Neural cell (in vitro differentiated cells): ENCODE measurements at regions not wholly inside any gene's neighbourhood (a gene's known extent, or its start where the extent isn't known, plus 50 kb on each side); places are given as distances from the start of the nearest gene placed in this dataset.

ENCODE experiments used
- EP300 ChIP-seq: fragments of 450-650 bp; conservative IDR thresholded peaks from 2 replicates; pipeline ENCODE4 v1.6.1; 2014; ENCODE audit warnings: antibody characterized with exemption, mild to moderate bottlenecking, moderate library complexity; ENCODE audit not compliant: poor library complexity, severe bottlenecking
- EZH2 ChIP-seq: fragments of 200-600, 300-800 bp; shearing (Covaris generic), sonication (generic); IDR thresholded peaks from 2 replicates; pipeline ENCODE4 v1.6.1; 2014; ENCODE audit warnings: antibody characterized with exemption, low read length, borderline replicate concordance, mild to moderate bottlenecking; ENCODE audit not compliant: insufficient read depth, poor library complexity, severe bottlenecking
- MXI1 ChIP-seq: fragments of 450-650 bp; conservative IDR thresholded peaks from 2 replicates; pipeline ENCODE4 v1.6.1; 2014; ENCODE audit warnings: antibody characterized with exemption, mild to moderate bottlenecking; ENCODE audit not compliant: poor library complexity, severe bottlenecking
- POLR2AphosphoS5 ChIP-seq: IDR thresholded peaks from 2 replicates; pipeline ENCODE4 v1.6.1; 2012
- RAD21 ChIP-seq: fragments of 450-650 bp; conservative IDR thresholded peaks from 2 replicates; pipeline ENCODE4 v1.6.1; 2014; ENCODE audit warnings: antibody characterized with exemption, mild to moderate bottlenecking, moderate library complexity
- SMC3 ChIP-seq: fragments of 450-650 bp; conservative IDR thresholded peaks from 2 replicates; pipeline ENCODE4 v1.6.1; 2014; ENCODE audit warnings: antibody characterized with exemption, mild to moderate bottlenecking, moderate library complexity; ENCODE audit not compliant: poor library complexity
- TAF1 ChIP-seq: IDR thresholded peaks from 2 replicates; pipeline ENCODE4 v1.6.1; 2012; ENCODE audit warnings: low read depth
- TF ChIP-seq, protein P1 (sequence below): fragments of 450-650 bp; IDR thresholded peaks from 2 replicates; pipeline ENCODE4 v1.5.1; 2014; ENCODE audit warnings: antibody characterized with exemption, mild to moderate bottlenecking, moderate library complexity; ENCODE audit not compliant: poor library complexity, severe bottlenecking

DNA sequence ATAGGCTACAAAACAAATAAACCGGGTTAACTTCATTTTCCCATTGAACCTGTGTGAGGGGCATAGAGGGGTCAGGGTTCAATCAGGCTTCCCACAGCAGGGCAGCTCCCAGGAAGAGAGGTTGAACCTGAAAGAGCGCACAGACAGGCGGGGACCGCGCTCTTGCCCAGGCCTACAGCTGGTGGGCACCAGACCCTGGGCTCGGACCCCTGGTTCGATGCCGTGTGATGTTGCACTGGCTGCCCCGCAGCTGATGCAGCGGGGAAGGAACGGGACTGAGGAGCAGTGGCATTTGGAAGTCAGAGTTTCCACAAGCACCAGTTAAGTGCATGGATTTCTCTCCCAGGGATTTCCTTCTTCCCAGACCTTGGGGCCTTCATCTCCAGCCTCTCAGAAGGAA lies 72.6 kb upstream of the INSIG1 start:
- TF ChIP-seq RAD21 (no peak), TAF1 (no peak), EP300 (no peak), POLR2AphosphoS5 (no peak), EZH2 (no peak), SMC3 (no peak), MXI1 (no peak)
- TF ChIP-seq, protein P1, sequence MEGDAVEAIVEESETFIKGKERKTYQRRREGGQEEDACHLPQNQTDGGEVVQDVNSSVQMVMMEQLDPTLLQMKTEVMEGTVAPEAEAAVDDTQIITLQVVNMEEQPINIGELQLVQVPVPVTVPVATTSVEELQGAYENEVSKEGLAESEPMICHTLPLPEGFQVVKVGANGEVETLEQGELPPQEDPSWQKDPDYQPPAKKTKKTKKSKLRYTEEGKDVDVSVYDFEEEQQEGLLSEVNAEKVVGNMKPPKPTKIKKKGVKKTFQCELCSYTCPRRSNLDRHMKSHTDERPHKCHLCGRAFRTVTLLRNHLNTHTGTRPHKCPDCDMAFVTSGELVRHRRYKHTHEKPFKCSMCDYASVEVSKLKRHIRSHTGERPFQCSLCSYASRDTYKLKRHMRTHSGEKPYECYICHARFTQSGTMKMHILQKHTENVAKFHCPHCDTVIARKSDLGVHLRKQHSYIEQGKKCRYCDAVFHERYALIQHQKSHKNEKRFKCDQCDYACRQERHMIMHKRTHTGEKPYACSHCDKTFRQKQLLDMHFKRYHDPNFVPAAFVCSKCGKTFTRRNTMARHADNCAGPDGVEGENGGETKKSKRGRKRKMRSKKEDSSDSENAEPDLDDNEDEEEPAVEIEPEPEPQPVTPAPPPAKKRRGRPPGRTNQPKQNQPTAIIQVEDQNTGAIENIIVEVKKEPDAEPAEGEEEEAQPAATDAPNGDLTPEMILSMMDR: no peak
